HepG2 (cell line): ENCODE measurements at regions not wholly inside any gene's neighbourhood (a gene's known extent, or its start where the extent isn't known, plus 50 kb on each side); places are given as distances from the start of the nearest gene placed in this dataset.

Experiments
- ATAC-seq: fragments of 200-7000 bp; cut with Tn5 transposase; 3 replicates; pipeline ENCODE4 v1.9.1; 2020; ENCODE audit warnings: mild to moderate bottlenecking, moderate library complexity
- BruUV-seq: library from RNA; stranded (reverse); fragments of 400-500 nt; replicated peaks from 2 replicates; lab custom pipeline; 2021; lab: Mats Ljungman, UMichigan
- CTCF ChIA-PET: fragments of 300-600 bp; formaldehyde crosslinking; extraction: SDS; loops from one replicate; lab custom pipeline; 2021; ENCODE audit warnings: low total read pairs, inconsistent platforms, low intra/inter-chr PET ratio; lab: Yijun Ruan, JAX
- POLR2A ChIA-PET: fragments of 350-600 bp; sonication (Branson Sonifier 250); formaldehyde crosslinking; loops from one replicate; lab custom pipeline; 2020; ENCODE audit warnings: antibody characterized with exemption, inconsistent platforms; lab: Yijun Ruan, JAX
- DNase-seq: peaks from one replicate; pipeline ENCODE4 v3.0.0-alpha.2; 2015; ENCODE audit warnings: low spot score
- FAIRE-seq: peaks from 3 replicates; lab custom pipeline; 2011; peaks lifted over from hg19 to GRCh38; lab: Jason Lieb, UNC
- H2AFZ ChIP-seq: one replicate; pipeline ENCODE4 v1.6.1; 2011; ENCODE audit warnings: low read length, inconsistent platforms
- H3K27ac ChIP-seq: fragments of 300-600 bp; 3 replicates; pipeline ENCODE4 v1.8.0; 2011; ENCODE audit warnings: mixed run types, mild to moderate bottlenecking, mixed read lengths, low read length, inconsistent platforms; ENCODE audit not compliant: insufficient read depth; ENCODE audit errors: extremely low read length
- H3K27me3 ChIP-seq, 2 experiments: fragments of 200-600 bp in 1 of 2; 2 replicates in 1 of 2; 3 replicates in 1 of 2; pipeline versions ENCODE4 v1.6.0 to v1.8.0; 2011; ENCODE audit warnings: low read length in 2 of 2, mild to moderate bottlenecking in 2 of 2, moderate library complexity in 2 of 2, inconsistent platforms in 1 of 2; ENCODE audit not compliant: insufficient read depth in 2 of 2, control insufficient read depth in 1 of 2
- H3K36me3 ChIP-seq, 2 experiments: fragments of 200-600 bp in 1 of 2; replicated peaks in 1 of 2; 2 replicates in 1 of 2; 3 replicates in 1 of 2; pipeline versions ENCODE4 v1.5.1 to v1.8.0; 2011; ENCODE audit warnings: low read length in 2 of 2, inconsistent platforms in 1 of 2; ENCODE audit not compliant: insufficient read depth in 2 of 2, control insufficient read depth in 1 of 2
- H3K4me1 ChIP-seq: 2 replicates; pipeline ENCODE4 v1.5.1; 2012; ENCODE audit warnings: low read length, inconsistent platforms; ENCODE audit not compliant: insufficient read depth
- H3K4me2 ChIP-seq: 2 replicates; pipeline ENCODE4 v1.6.0; 2011; ENCODE audit warnings: low read depth, low read length, inconsistent platforms
- H3K4me3 ChIP-seq, 3 experiments: fragments of 200-600 bp in 1 of 3; sonication (generic), shearing (Covaris generic) in 1 of 3; replicated peaks in 1 of 3; 2 replicates each; pipeline ENCODE4 v1.5.1; 2011 to 2016; ENCODE audit warnings: low read length in 3 of 3, inconsistent platforms in 2 of 3, low read depth in 2 of 3, mild to moderate bottlenecking in 2 of 3, control low read depth in 1 of 3, mixed read lengths in 1 of 3; ENCODE audit not compliant: insufficient read depth in 1 of 3
- H3K79me2 ChIP-seq: one replicate; pipeline ENCODE4 v1.6.1; 2011; ENCODE audit warnings: low read length, inconsistent platforms; ENCODE audit not compliant: insufficient read depth
- H3K9ac ChIP-seq: 2 replicates; pipeline ENCODE4 v1.6.0; 2011; ENCODE audit warnings: mild to moderate bottlenecking, low read depth, low read length, inconsistent platforms; ENCODE audit not compliant: insufficient read depth
- H3K9me3 ChIP-seq: 2 replicates; pipeline ENCODE4 v1.5.1; 2012; ENCODE audit warnings: mild to moderate bottlenecking, low read length
- H4K20me1 ChIP-seq: 2 replicates; pipeline ENCODE4 v1.6.0; 2011; ENCODE audit warnings: inconsistent platforms, mild to moderate bottlenecking, low read length, moderate library complexity; ENCODE audit not compliant: insufficient read depth
- ARNT2 ChIP-seq: sonication (generic); formaldehyde crosslinking; IDR thresholded peaks from 2 replicates; pipeline ENCODE4 v1.8.0; 2022; ENCODE audit warnings: mild to moderate bottlenecking, low read depth, missing genetic modification reagents, moderate library complexity
- EEA1 ChIP-seq: sonication (generic); formaldehyde crosslinking; IDR thresholded peaks from 2 replicates; pipeline ENCODE4 v1.5.1; 2020; ENCODE audit warnings: mild to moderate bottlenecking, missing genetic modification reagents, borderline replicate concordance
- FOXO1 ChIP-seq: sonication (generic); formaldehyde crosslinking; IDR thresholded peaks from 2 replicates; pipeline ENCODE4 v1.4.0; 2020; ENCODE audit warnings: missing genetic modification reagents
- MBNL3 ChIP-seq: fragments of 250-450 bp; sonication (Bioruptor Pico); conservative IDR thresholded peaks from 2 replicates; pipeline ENCODE4 v1.8.0; 2022; ENCODE audit warnings: mild to moderate bottlenecking, inconsistent platforms
- MLLT10 ChIP-seq: sonication (generic); formaldehyde crosslinking; IDR thresholded peaks from 2 replicates; pipeline ENCODE4 v1.4.0; 2020; ENCODE audit warnings: missing genetic modification reagents
- PLRG1 ChIP-seq: fragments of 450-650 bp; conservative IDR thresholded peaks from 2 replicates; pipeline ENCODE4 v1.6.1; 2016
- RARG ChIP-seq: sonication (generic); formaldehyde crosslinking; IDR thresholded peaks from 2 replicates; pipeline ENCODE4 v1.4.0; 2020; ENCODE audit warnings: low read depth, mild to moderate bottlenecking, missing genetic modification reagents
- RFX1 ChIP-seq: fragments of 450-650 bp; IDR thresholded peaks from 2 replicates; pipeline ENCODE4 v1.6.1; 2017
- ZBTB25 ChIP-seq: IDR thresholded peaks from 2 replicates; pipeline ENCODE4 v1.6.1; 2018; ENCODE audit warnings: missing genetic modification reagents
- ZFP91 ChIP-seq: sonication (generic); formaldehyde crosslinking; IDR thresholded peaks from 2 replicates; pipeline ENCODE4 v1.9.0; 2022; ENCODE audit warnings: missing genetic modification reagents, mild to moderate bottlenecking, borderline replicate concordance
- ZNF160 ChIP-seq: sonication (generic); formaldehyde crosslinking; IDR thresholded peaks from 2 replicates; pipeline ENCODE4 v1.8.0; 2022; ENCODE audit warnings: mild to moderate bottlenecking, inconsistent platforms, missing genetic modification reagents
- ZNF431 ChIP-seq: sonication (generic); formaldehyde crosslinking; IDR thresholded peaks from 2 replicates; pipeline ENCODE4 v1.9.0; 2022; ENCODE audit warnings: missing genetic modification reagents, low read depth, mild to moderate bottlenecking, borderline replicate concordance
- ZNF460 ChIP-seq: sonication (generic); formaldehyde crosslinking; IDR thresholded peaks from 2 replicates; pipeline ENCODE4 v1.5.1; 2020; ENCODE audit warnings: missing genetic modification reagents, mild to moderate bottlenecking, borderline replicate concordance
- ZNF597 ChIP-seq: sonication (generic); formaldehyde crosslinking; IDR thresholded peaks from 2 replicates; pipeline ENCODE4 v1.5.0; 2020; ENCODE audit warnings: missing genetic modification reagents
- ZNF652 ChIP-seq: IDR thresholded peaks from 2 replicates; pipeline ENCODE4 v1.6.1; 2016; ENCODE audit warnings: low read depth, borderline replicate concordance
- ZNF746 ChIP-seq: sonication (generic); formaldehyde crosslinking; IDR thresholded peaks from 2 replicates; pipeline ENCODE4 v1.8.0; 2022; ENCODE audit warnings: mild to moderate bottlenecking, missing genetic modification reagents
- WGBS: methylation state at CpG from one replicate; pipeline ENCODE4 v1.1.6; 2017; ENCODE audit warnings: low lambda C conversion rate; 5-methylcytosine and 5-hydroxymethylcytosine counted together
- in situ Hi-C: cut with HindIII; loops from 2 replicates; pipeline ENCODE4 v1.10.0; 2017; ENCODE audit warnings: low pct_unique_long_range_greater_than_20kb; ENCODE audit not compliant: extremely low pct_ligation_motif_present
- intact Hi-C: fragments of 100-400 bp; cut with micrococcal nuclease; formaldehyde crosslinking; loops from one replicate; pipeline ENCODE4 v1.10.0; 2022; ENCODE audit not compliant: unreplicated experiment

GRCh38 chr18:56276466-56276865 lies 361.9 kb downstream of the TXNL1 start:
- no peak overlapping the region for H3K4me3 ChIP-seq
- in situ Hi-C loops = no loop called here
- no peak overlapping the region for H3K9ac ChIP-seq
- H3K27ac ChIP-seq = no peak overlapping the region
- peaks cover 6% of the 10 kb centered on the region; the same call in 1 of the 2 replicates for H3K9me3 ChIP-seq
- H4K20me1 ChIP-seq = no peaks in the 10 kb centered on the region
- no peak for FAIRE-seq
- TF ChIP-seq ZNF652 (no peak), PLRG1 (no peak), MLLT10 (CRISPR knock-in tag) (no peak), ZBTB25 (no peak), ZNF597 (CRISPR knock-in tag) (no peak), ZNF160 (CRISPR knock-in tag) (no peak), EEA1 (CRISPR knock-in tag) (no peak), ARNT2 (CRISPR knock-in tag) (no peak), ZNF460 (CRISPR knock-in tag) (no peak), RFX1 (no peak), ZNF431 (CRISPR knock-in tag) (no peak), MBNL3 (CRISPR knock-in tag) (no peak), RARG (CRISPR knock-in tag) (no peak), FOXO1 (CRISPR knock-in tag) (no peak), ZNF746 (no peak), ZFP91 (CRISPR knock-in tag) (no peak)
- TF ChIP-seq, all 625 proteins: peak for 0
- Histone ChIP-seq H2AFZ (no peak overlapping the region), H3K79me2 (no peaks in the 10 kb centered on the region), H3K36me3 (no peaks in the 10 kb centered on the region), H3K27me3 (no peaks in the 10 kb centered on the region), H3K4me1 (no peaks in the 10 kb centered on the region), H3K4me2 (no peak overlapping the region)
- BruUV-seq = no TSS peak
- ATAC-seq (no peak), DNase-seq (no peak)
- intact Hi-C loops = no loop called here
- WGBS = 2% methylated on average over 3 of the region's 3 CpGs
- ChIA-PET CTCF (no interaction called here), POLR2A (no interaction called here)
